SU-DHL-6 (cell line): ENCODE measurements at regions not wholly inside any gene's neighbourhood (a gene's known extent, or its start where the extent isn't known, plus 50 kb on each side); places are given as distances from the start of the nearest gene placed in this dataset.

Experiments
- CTCF ChIP-seq: fragments of 200-600 bp; sonication (generic); IDR thresholded peaks from one replicate; pipeline ENCODE4 v1.5.1; 2017; ENCODE audit warnings: antibody characterized with exemption, mild to moderate bottlenecking, low read length, moderate library complexity; ENCODE audit not compliant: insufficient read depth, poor library complexity, severe bottlenecking
- EZH2phosphoT487 ChIP-seq: fragments of 200-600 bp; sonication (generic), shearing (Covaris generic); conservative IDR thresholded peaks from 2 replicates; pipeline ENCODE4 v1.6.1; 2018; ENCODE audit warnings: mild to moderate bottlenecking, antibody characterized with exemption, low read length, moderate library complexity, mixed read lengths

GRCh38 chr6:144379356-144379755 is 94.2 kb downstream of the UTRN start:
- no peak for TF ChIP-seq EZH2phosphoT487
- TF ChIP-seq CTCF = no peak
